B cell (primary cell): ENCODE measurements at regions not wholly inside any gene's neighbourhood (a gene's known extent, or its start where the extent isn't known, plus 50 kb on each side); places are given as distances from the start of the nearest gene placed in this dataset.

Experiments
- ATAC-seq: fragments of 200-7000 bp; cut with Tn5 transposase; one replicate; pipeline ENCODE4 v1.10.0; 2021; ENCODE audit warnings: low read depth, mild to moderate bottlenecking, moderate number of reproducible peaks, moderate library complexity
- CTCF ChIA-PET: fragments of 350-600 bp; sonication (Branson Sonifier 250); formaldehyde crosslinking; loops from one replicate; lab custom pipeline; 2021; ENCODE audit warnings: antibody characterized with exemption, inconsistent platforms; lab: Charles Lee
- POLR2A ChIA-PET: fragments of 350-600 bp; sonication (Branson Sonifier 250); formaldehyde crosslinking; loops from one replicate; lab custom pipeline; 2021; ENCODE audit warnings: antibody characterized with exemption; lab: Charles Lee
- DNase-seq: peaks from one replicate; pipeline ENCODE4 v3.0.0; 2013
- H2AFZ ChIP-seq: 2 replicates; pipeline ENCODE4 v1.6.1; 2012; ENCODE audit warnings: mild to moderate bottlenecking, low read depth, low read length; ENCODE audit not compliant: insufficient read depth, poor library complexity, severe bottlenecking
- H3K27ac ChIP-seq, 2 donors: 1 replicate in 1 of 2; 2 replicates in 1 of 2; pipeline ENCODE4 v1.5.1; 2012 to 2013; ENCODE audit warnings: low read length in 2 of 2, mild to moderate bottlenecking in 2 of 2, moderate library complexity in 1 of 2
- H3K27me3 ChIP-seq, 4 experiments: fragments of 200-600 bp in 1 of 4; sonication (generic) in 1 of 4; replicated peaks in 1 of 4; 1 replicate in 2 of 4; 2 replicates in 2 of 4; pipeline versions ENCODE4 v1.6.1 to v1.7.0; 2013 to 2016; ENCODE audit warnings: low read length in 3 of 4, mild to moderate bottlenecking in 2 of 4, mixed read lengths in 1 of 4, moderate library complexity in 1 of 4; ENCODE audit not compliant: insufficient read depth in 4 of 4, control insufficient read depth in 3 of 4; ENCODE audit errors: control extremely low read depth in 1 of 4
- H3K36me3 ChIP-seq, 2 experiments: replicated peaks in 1 of 2; 1 replicate in 1 of 2; 2 replicates in 1 of 2; pipeline versions ENCODE4 v1.6.1 to v1.7.1; 2013; ENCODE audit warnings: low read length in 1 of 2; ENCODE audit not compliant: insufficient read depth in 2 of 2, control insufficient read depth in 1 of 2; ENCODE audit errors: control extremely low read depth in 1 of 2, extremely low read depth in 1 of 2
- H3K4me1 ChIP-seq, 2 donors: fragments of 200-600 bp in 1 of 2; sonication (generic) in 1 of 2; 1 replicate in 1 of 2; 2 replicates in 1 of 2; pipeline versions ENCODE4 v1.5.1 to v1.6.1; 2013 to 2017; ENCODE audit warnings: low read length in 2 of 2; ENCODE audit not compliant: control insufficient read depth in 2 of 2, insufficient read depth in 2 of 2
- H3K4me2 ChIP-seq: replicated peaks from 2 replicates; pipeline ENCODE3; 2012; ENCODE audit warnings: mild to moderate bottlenecking, low read depth, low read length; ENCODE audit not compliant: poor library complexity, severe bottlenecking
- H3K4me3 ChIP-seq, 5 experiments: fragments of 200-600 bp in 1 of 5; sonication (generic) in 1 of 5; 1 replicate in 3 of 5; 2 replicates in 2 of 5; pipeline versions ENCODE4 v1.5.1 to v1.7.0; 2011 to 2016; ENCODE audit warnings: low read length in 4 of 5, mild to moderate bottlenecking in 4 of 5, low read depth in 2 of 5, control low read depth in 1 of 5, moderate library complexity in 1 of 5; ENCODE audit not compliant: insufficient read depth in 1 of 5; ENCODE audit errors: control extremely low read depth in 1 of 5, extremely low read depth in 1 of 5
- H3K79me2 ChIP-seq: fragments of 200-600 bp; sonication (generic); one replicate; pipeline ENCODE4 v1.6.0; 2016; ENCODE audit warnings: low read length; ENCODE audit not compliant: control insufficient read depth, insufficient read depth
- H3K9ac ChIP-seq: fragments of 200-600 bp; sonication (generic); 2 replicates; pipeline ENCODE4 v1.6.1; 2017; ENCODE audit warnings: mild to moderate bottlenecking, low read length, moderate library complexity
- H3K9me3 ChIP-seq, 3 donors: one replicate each; pipeline versions ENCODE4 v1.6.1 to v1.7.1; 2013; ENCODE audit warnings: low read length in 2 of 3; ENCODE audit not compliant: control insufficient read depth in 2 of 3, insufficient read depth in 1 of 3; ENCODE audit errors: control extremely low read depth in 1 of 3
- H4K20me1 ChIP-seq: 2 replicates; pipeline ENCODE4 v1.6.0; 2012; ENCODE audit warnings: mild to moderate bottlenecking, low read length; ENCODE audit not compliant: insufficient read depth, control insufficient read depth, poor library complexity, severe bottlenecking
- H3K27ac Mint-ChIP-seq: one replicate; pipeline ENCODE4 v1.8.0; 2021; ENCODE audit warnings: mixed read lengths
- H3K27me3 Mint-ChIP-seq: one replicate; pipeline ENCODE4 v1.8.0; 2021; ENCODE audit warnings: mixed read lengths
- H3K4me1 Mint-ChIP-seq: one replicate; pipeline ENCODE4 v1.8.0; 2021; ENCODE audit warnings: mixed read lengths
- H3K4me3 Mint-ChIP-seq: one replicate; pipeline ENCODE4 v1.8.0; 2021; ENCODE audit warnings: mixed read lengths
- H3K9me3 Mint-ChIP-seq: one replicate; pipeline ENCODE4 v1.8.0; 2022; ENCODE audit warnings: mixed read lengths; ENCODE audit not compliant: insufficient read depth
- CTCF ChIP-seq: fragments of 200-600 bp; IDR thresholded peaks from one replicate; pipeline ENCODE4 v1.8.0; 2022; ENCODE audit warnings: antibody characterized with exemption, mild to moderate bottlenecking
- EZH2 ChIP-seq: IDR thresholded peaks from 2 replicates; pipeline ENCODE4 v1.6.1; 2012; ENCODE audit warnings: borderline replicate concordance, low read depth, mild to moderate bottlenecking, moderate library complexity, low read length; ENCODE audit not compliant: insufficient read depth, poor library complexity, severe bottlenecking
- WGBS: methylation state at CpG from one replicate; pipeline ENCODE4 v1.1.5; 2013; ENCODE audit warnings: missing lambda C conversion rate; ENCODE audit not compliant: insufficient coverage; 5-methylcytosine and 5-hydroxymethylcytosine counted together
- intact Hi-C: fragments of 100-400 bp; cut with micrococcal nuclease; formaldehyde crosslinking; loops from one replicate; pipeline ENCODE4 v1.10.0; 2022

- H3K27me3 ChIP-seq, result peaks cover 0 to 2% (median 0%) of the 10 kb centered on the region in 4 experiments
- H3K4me3 ChIP-seq, result no peak overlapping the region
- no peak for DNase-seq
- WGBS, result 43% methylated on average over 1 of the region's 2 CpGs
- H3K36me3 ChIP-seq, result no peaks in the 10 kb centered on the region
- no peaks in the 10 kb centered on the region for H3K79me2 ChIP-seq
- H4K20me1 ChIP-seq, result no peaks in the 10 kb centered on the region
- no peak overlapping the region for H3K27ac ChIP-seq
- H3K4me1 ChIP-seq, result no peaks in the 10 kb centered on the region
- Mint-ChIP-seq H3K27me3 (peaks cover 5% of the 10 kb centered on the region), H3K27ac (no peak overlapping the region), H3K4me1 (no peaks in the 10 kb centered on the region), H3K9me3 (no peaks in the 10 kb centered on the region), H3K4me3 (no peak overlapping the region)
- ChIA-PET POLR2A (no interaction called here), CTCF (no interaction called here)
- H2AFZ ChIP-seq, result no peak overlapping the region
- H3K9ac ChIP-seq, result no peak overlapping the region
- intact Hi-C loops, result no loop called here
- TF ChIP-seq CTCF, result no peak
- no peak for TF ChIP-seq EZH2
- ATAC-seq, result no peak
- no peaks in the 10 kb centered on the region for H3K9me3 ChIP-seq
- no peak overlapping the region for H3K4me2 ChIP-seq
Measured at GRCh38 chr2:67485431-67485830, 88.3 kb downstream of the ETAA1 start.

- Histone ChIP-seq H3K4me1 (no peaks in the 10 kb centered on the region), H4K20me1 (no peaks in the 10 kb centered on the region), H2AFZ (no peak overlapping the region), H3K4me2 (no peak overlapping the region), H3K27me3 (peaks cover 0 to 2% (median 0%) of the 10 kb centered on the region in 4 experiments), H3K36me3 (no peaks in the 10 kb centered on the region), H3K4me3 (no peak overlapping the region), H3K79me2 (no peaks in the 10 kb centered on the region), H3K9me3 (no peaks in the 10 kb centered on the region), H3K9ac (no peak overlapping the region), H3K27ac (no peak overlapping the region)
- TF ChIP-seq EZH2, result no peak
- no peak for TF ChIP-seq CTCF
- no peak for DNase-seq
- Mint-ChIP-seq H3K27me3 (peaks cover 5% of the 10 kb centered on the region), H3K9me3 (no peaks in the 10 kb centered on the region), H3K27ac (no peak overlapping the region), H3K4me1 (no peaks in the 10 kb centered on the region), H3K4me3 (no peak overlapping the region)
- no CpG with 5 or more reads among the region's 1 CpG for WGBS
- ChIA-PET CTCF (no interaction called here), POLR2A (no interaction called here)
- intact Hi-C loops, result no loop called here
- ATAC-seq, result no peak
Measured at GRCh38 chr2:67486041-67486796, 89.1 kb downstream of the ETAA1 start.
